ENCODE measurements at regions not wholly inside any gene's neighbourhood (a gene's known extent, or its start where the extent isn't known, plus 50 kb on each side); places are given as distances from the start of the nearest gene placed in this dataset.
A peak's percentile ranks its signal among the peaks of the same experiment; 100 is the strongest.
"Not testable (repeated sequence)": the region's sequence is repeated elsewhere in the genome, so short reads cannot be mapped to it uniquely, and the experiment has no call there.

DNA sequence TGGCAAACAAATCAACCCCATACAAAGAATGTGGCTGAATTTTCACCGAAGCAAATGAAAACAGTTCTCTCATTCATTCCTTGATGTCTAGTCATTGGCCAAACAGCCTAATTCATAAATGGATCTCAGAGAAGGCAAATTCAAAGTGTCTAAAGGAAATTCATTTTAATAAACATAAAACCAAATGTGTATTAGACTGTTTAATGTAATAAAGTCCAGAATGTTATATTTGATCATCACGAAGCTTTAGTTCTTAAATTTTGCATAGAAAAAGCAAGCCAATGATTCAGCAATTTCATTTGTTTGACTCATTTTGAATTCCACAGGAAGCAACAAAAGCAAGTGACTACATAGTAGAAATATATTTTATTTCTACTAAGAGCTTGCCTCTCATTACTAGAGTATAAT is 379.2 kb upstream of the ADAMTS5 start:
- Mint-ChIP-seq H3K4me1 (no peaks in the 10 kb centered on the region), H3K27ac (no peak overlapping the region), H3K4me3 (no peak overlapping the region), H3K9me3 (no peaks in the 10 kb centered on the region), H3K27me3 (ENCODE audit: low read depth) (no peaks in the 10 kb centered on the region), H3K36me3 (ENCODE audit: low read depth) (no peaks in the 10 kb centered on the region)
- TF ChIP-seq, protein P1, sequence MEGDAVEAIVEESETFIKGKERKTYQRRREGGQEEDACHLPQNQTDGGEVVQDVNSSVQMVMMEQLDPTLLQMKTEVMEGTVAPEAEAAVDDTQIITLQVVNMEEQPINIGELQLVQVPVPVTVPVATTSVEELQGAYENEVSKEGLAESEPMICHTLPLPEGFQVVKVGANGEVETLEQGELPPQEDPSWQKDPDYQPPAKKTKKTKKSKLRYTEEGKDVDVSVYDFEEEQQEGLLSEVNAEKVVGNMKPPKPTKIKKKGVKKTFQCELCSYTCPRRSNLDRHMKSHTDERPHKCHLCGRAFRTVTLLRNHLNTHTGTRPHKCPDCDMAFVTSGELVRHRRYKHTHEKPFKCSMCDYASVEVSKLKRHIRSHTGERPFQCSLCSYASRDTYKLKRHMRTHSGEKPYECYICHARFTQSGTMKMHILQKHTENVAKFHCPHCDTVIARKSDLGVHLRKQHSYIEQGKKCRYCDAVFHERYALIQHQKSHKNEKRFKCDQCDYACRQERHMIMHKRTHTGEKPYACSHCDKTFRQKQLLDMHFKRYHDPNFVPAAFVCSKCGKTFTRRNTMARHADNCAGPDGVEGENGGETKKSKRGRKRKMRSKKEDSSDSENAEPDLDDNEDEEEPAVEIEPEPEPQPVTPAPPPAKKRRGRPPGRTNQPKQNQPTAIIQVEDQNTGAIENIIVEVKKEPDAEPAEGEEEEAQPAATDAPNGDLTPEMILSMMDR (IDR thresholded peaks at IDR 0.05; ENCODE audit: unreplicated experiment in 3 of 3), result no peak

DNA sequence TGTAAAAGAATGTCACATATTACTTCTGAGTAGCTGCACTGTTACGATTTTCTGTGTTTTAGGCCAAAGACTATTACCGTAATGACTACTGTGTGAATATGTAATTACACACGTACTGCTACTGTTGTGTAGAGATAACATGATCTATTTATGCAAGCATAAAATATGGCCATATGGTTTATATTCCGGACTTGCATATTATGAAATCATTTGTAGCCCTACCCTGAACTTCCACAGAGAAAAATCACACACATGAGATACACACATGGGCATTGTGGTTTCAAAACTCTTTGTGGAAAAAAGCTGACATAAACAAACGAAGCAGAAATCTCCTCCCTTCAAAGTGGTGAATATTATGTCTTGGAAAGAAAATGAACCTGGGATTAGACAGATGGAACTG is 373.0 kb upstream of the ADAMTS5 start:
- no peaks in the 10 kb centered on the region for H3K27me3 Mint-ChIP-seq (ENCODE audit: low read depth)
- TF ChIP-seq, protein P1 (IDR thresholded peaks at IDR 0.05; ENCODE audit: unreplicated experiment in 3 of 3), result no peak
- H3K4me1 Mint-ChIP-seq, result peaks cover 6% of the 10 kb centered on the region
- peaks cover 7% of the 10 kb centered on the region for H3K9me3 Mint-ChIP-seq
- H3K4me3 Mint-ChIP-seq, result no peak overlapping the region
- no peaks in the 10 kb centered on the region for H3K36me3 Mint-ChIP-seq (ENCODE audit: low read depth)
- no peak overlapping the region for H3K27ac Mint-ChIP-seq

DNA sequence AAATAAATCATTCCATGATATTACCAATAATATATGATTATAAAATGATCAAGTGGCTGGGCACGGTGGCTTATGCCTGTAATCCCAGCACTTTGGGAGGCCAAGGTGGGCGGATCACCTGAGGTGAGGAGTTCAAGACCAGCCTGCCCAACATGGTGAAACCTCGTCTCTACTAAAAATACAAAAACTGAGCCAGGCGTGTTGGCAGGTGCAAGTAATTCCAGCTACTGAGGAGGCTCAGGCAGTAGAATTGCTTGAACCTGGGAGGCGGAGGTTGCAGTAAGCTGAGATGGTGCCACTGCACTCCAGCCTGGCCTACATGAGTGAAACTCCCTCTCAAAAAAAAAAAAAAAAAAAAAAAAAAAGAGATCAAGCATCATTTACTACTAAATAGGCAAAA is 371.1 kb upstream of the ADAMTS5 start:
- H3K4me3 Mint-ChIP-seq; H3K36me3 Mint-ChIP-seq (ENCODE audit: low read depth); H3K4me1 Mint-ChIP-seq; H3K27ac Mint-ChIP-seq; H3K27me3 Mint-ChIP-seq (ENCODE audit: low read depth): not testable (repeated sequence)
- H3K9me3 Mint-ChIP-seq, result peaks cover 15% of the 10 kb centered on the region

GRCh38 chr21:27333096-27333495 is 366.2 kb upstream of the ADAMTS5 start:
- Mint-ChIP-seq H3K27ac (no peak overlapping the region), H3K27me3 (ENCODE audit: low read depth) (no peaks in the 10 kb centered on the region), H3K9me3 (peaks cover 18% of the 10 kb centered on the region), H3K4me3 (no peak overlapping the region), H3K36me3 (ENCODE audit: low read depth) (no peaks in the 10 kb centered on the region), H3K4me1 (peaks cover 9% of the 10 kb centered on the region)
- TF ChIP-seq, protein P1 (IDR thresholded peaks at IDR 0.05; ENCODE audit: unreplicated experiment in 3 of 3), result no peak

GRCh38 chr21:27329255-27329851 is 362.5 kb upstream of the ADAMTS5 start:
- H3K36me3 Mint-ChIP-seq (ENCODE audit: low read depth), result no peaks in the 10 kb centered on the region
- peaks cover 9% of the 10 kb centered on the region for H3K4me1 Mint-ChIP-seq
- no peak overlapping the region for H3K4me3 Mint-ChIP-seq
- TF ChIP-seq, protein P1 (IDR thresholded peaks at IDR 0.05; ENCODE audit: unreplicated experiment in 3 of 3), result no peak
- H3K27me3 Mint-ChIP-seq (ENCODE audit: low read depth), result no peaks in the 10 kb centered on the region
- peak overlapping the region; percentile 10 to 48 (median 48) for H3K27ac Mint-ChIP-seq
- peaks cover 8% of the 10 kb centered on the region for H3K9me3 Mint-ChIP-seq

DNA sequence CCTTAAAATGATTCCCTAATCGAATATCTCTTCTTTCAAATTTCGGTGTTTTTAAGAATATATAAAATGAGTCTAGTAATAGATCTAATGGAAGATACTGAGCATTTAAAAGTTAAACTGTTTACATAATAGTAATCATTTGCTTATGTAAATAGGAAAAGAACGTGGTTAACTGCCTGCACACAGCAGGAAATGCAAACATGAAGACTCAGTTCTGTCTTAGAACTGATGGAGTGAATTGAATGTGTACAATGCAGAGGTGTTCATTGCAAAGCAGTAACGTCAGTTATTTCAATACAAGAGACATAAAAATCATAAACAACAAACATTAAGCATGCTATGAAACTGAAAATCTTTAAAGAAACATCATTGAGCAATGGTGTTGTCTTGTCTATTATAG is 359.4 kb upstream of the ADAMTS5 start:
- Mint-ChIP-seq H3K36me3 (ENCODE audit: low read depth) (no peaks in the 10 kb centered on the region), H3K4me1 (peaks cover 9% of the 10 kb centered on the region), H3K27me3 (ENCODE audit: low read depth) (no peaks in the 10 kb centered on the region), H3K9me3 (peaks cover 3% of the 10 kb centered on the region), H3K27ac (no peak overlapping the region), H3K4me3 (no peak overlapping the region)
- TF ChIP-seq, protein P1 (IDR thresholded peaks at IDR 0.05; ENCODE audit: unreplicated experiment in 3 of 3), result no peak

Data from nephron (organoid).